PC-9 (cell line): ENCODE measurements at regions not wholly inside any gene's neighbourhood (a gene's known extent, or its start where the extent isn't known, plus 50 kb on each side); places are given as distances from the start of the nearest gene placed in this dataset.
A peak's percentile ranks its signal among the peaks of the same experiment; 100 is the strongest.

Source experiments
- BruUV-seq: library from RNA; stranded (reverse); fragments of 400-500 nt; replicated peaks from 2 replicates; lab custom pipeline; 2021; lab: Mats Ljungman, UMichigan
- CTCF ChIA-PET: fragments of 300-600 bp; sonication (Branson Sonifier 250); formaldehyde crosslinking; loops from one replicate; lab custom pipeline; 2022; ENCODE audit warnings: antibody characterized with exemption; lab: Charles Lee
- POLR2A ChIA-PET: fragments of 300-600 bp; sonication (Branson Sonifier 250); formaldehyde crosslinking; loops from one replicate; lab custom pipeline; 2022; ENCODE audit warnings: antibody characterized with exemption; ENCODE audit not compliant: unreplicated experiment; lab: Charles Lee
- DNase-seq, 2 experiments: peaks; one replicate each; pipeline versions ENCODE4 v3.0.0 to v3.0.0-alpha.2; 2015 to 2022; ENCODE audit warnings: mixed read lengths in 1 of 2
- H2AFZ ChIP-seq: fragments of 200-600 bp; sonication (generic); 2 replicates; pipeline ENCODE4 v1.8.1; 2017; ENCODE audit warnings: antibody characterized with exemption
- H3F3A ChIP-seq: fragments of 200-600 bp; sonication (generic); 2 replicates; pipeline ENCODE4 v1.8.1; 2017; ENCODE audit warnings: antibody characterized with exemption, mild to moderate bottlenecking, low read depth; ENCODE audit not compliant: insufficient read depth
- H3K27ac ChIP-seq: fragments of 200-600 bp; sonication (generic); 2 replicates; pipeline ENCODE4 v1.6.1; 2016; ENCODE audit warnings: mixed run types
- H3K27me3 ChIP-seq: fragments of 200-600 bp; sonication (generic); 2 replicates; pipeline ENCODE4 v1.6.1; 2016; ENCODE audit warnings: low read depth, mixed run types; ENCODE audit not compliant: insufficient read depth
- H3K36me3 ChIP-seq: fragments of 200-600 bp; sonication (generic); 2 replicates; pipeline ENCODE4 v1.6.1; 2016; ENCODE audit warnings: low read depth, mixed run types
- H3K4me1 ChIP-seq: fragments of 200-600 bp; sonication (generic); replicated peaks from 2 replicates; pipeline ENCODE4 v1.6.1; 2016; ENCODE audit warnings: mixed run types; ENCODE audit not compliant: insufficient read depth
- H3K4me2 ChIP-seq: fragments of 200-600 bp; sonication (generic); 2 replicates; pipeline ENCODE4 v1.6.1; 2017; ENCODE audit warnings: mixed run types
- H3K4me3 ChIP-seq: fragments of 200-600 bp; sonication (generic); 2 replicates; pipeline ENCODE4 v1.6.1; 2016; ENCODE audit warnings: mixed run types
- H3K79me2 ChIP-seq: fragments of 200-600 bp; sonication (generic); 2 replicates; pipeline ENCODE4 v1.6.1; 2017; ENCODE audit warnings: low read depth, mixed run types
- H3K9me2 ChIP-seq: fragments of 200-600 bp; sonication (generic); 2 replicates; pipeline ENCODE4 v1.8.1; 2017; ENCODE audit warnings: mild to moderate bottlenecking; ENCODE audit not compliant: insufficient read depth
- H3K9me3 ChIP-seq: fragments of 200-600 bp; sonication (generic); 2 replicates; pipeline ENCODE4 v1.8.1; 2016; ENCODE audit warnings: low read depth; ENCODE audit not compliant: insufficient read depth
- H4K20me1 ChIP-seq: fragments of 200-600 bp; sonication (generic); 2 replicates; pipeline ENCODE4 v1.8.1; 2017; ENCODE audit not compliant: insufficient read depth
- CTCF ChIP-seq: fragments of 200-600 bp; sonication (generic); conservative IDR thresholded peaks from 2 replicates; pipeline ENCODE4 v1.6.1; 2017; ENCODE audit warnings: mixed run types, antibody characterized with exemption, mild to moderate bottlenecking, moderate library complexity
- EZH2 ChIP-seq: fragments of 200-600 bp; sonication (generic); IDR thresholded peaks from 2 replicates; pipeline ENCODE4 v1.8.0; 2017; ENCODE audit warnings: antibody characterized with exemption, low read depth
- intact Hi-C: fragments of 100-400 bp; cut with micrococcal nuclease; formaldehyde crosslinking; loops from one replicate; pipeline ENCODE4 v1.10.0; 2022; ENCODE audit not compliant: unreplicated experiment

- Histone ChIP-seq H3K9me2 (no peaks in the 10 kb centered on the region), H3F3A (peaks cover 20% of the 10 kb centered on the region), H3K79me2 (no peaks in the 10 kb centered on the region), H3K27me3 (no peaks in the 10 kb centered on the region), H2AFZ (peak overlapping the region; percentile 27; the same call in 1 of the 2 replicates), H3K4me1 (peaks cover 48% of the 10 kb centered on the region), H3K4me2 (peak overlapping the region; percentile 62), H3K4me3 (no peak overlapping the region), H3K36me3 (no peaks in the 10 kb centered on the region), H3K9me3 (no peaks in the 10 kb centered on the region; the same call in 1 of the 2 replicates), H4K20me1 (no peaks in the 10 kb centered on the region), H3K27ac (peak overlapping the region; percentile 74)
- POLR2A ChIA-PET, result no interaction called here
- peak in 1 of 2 experiments; percentile 94 for DNase-seq
- CTCF ChIA-PET, result no interaction called here
- no TSS peak for BruUV-seq
- TF ChIP-seq CTCF (no peak), EZH2 (no peak)
- intact Hi-C loops, result no loop called here
These were observed 62.7 kb downstream of the IRX6 start for GRCh38 chr16:55386534-55387296.

DNA sequence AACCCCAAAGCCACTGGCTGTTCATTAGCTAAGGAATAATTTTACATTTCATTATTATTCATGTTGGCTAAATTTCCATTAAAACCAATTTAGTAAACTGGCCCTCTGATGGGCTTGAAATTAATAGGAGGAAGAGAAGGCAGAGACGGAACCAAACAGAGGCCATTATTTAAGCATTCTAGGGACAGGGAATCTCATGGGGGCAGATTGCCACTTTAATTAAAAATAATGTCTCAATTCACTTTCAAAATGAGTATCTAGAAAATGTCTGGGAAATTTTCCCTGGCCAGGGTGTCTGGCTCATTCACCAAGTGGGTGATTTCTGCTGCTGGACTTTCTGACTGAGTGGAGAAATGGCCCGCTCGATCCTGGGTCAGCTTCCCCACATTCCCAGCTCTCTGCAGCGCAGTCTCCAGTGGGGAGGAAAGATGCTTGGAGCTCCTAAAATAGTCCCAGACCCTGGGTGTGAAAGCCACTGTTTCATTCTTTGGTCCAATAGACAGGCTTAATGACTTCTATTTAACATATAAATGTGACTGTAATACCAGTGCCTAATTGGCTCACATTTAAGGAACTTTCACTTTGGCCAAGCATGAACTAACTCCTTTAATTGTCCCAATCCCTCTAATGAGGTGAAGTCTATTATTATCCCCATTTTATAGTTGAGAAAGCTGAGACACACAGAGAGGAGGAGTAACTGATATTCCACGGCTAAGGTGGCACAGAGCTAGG is 64.3 kb downstream of the IRX6 start:
- H3K36me3 ChIP-seq, result no peaks in the 10 kb centered on the region
- CTCF ChIA-PET, result no interaction called here
- H3K27me3 ChIP-seq, result no peaks in the 10 kb centered on the region
- H3K9me2 ChIP-seq, result no peaks in the 10 kb centered on the region
- no peaks in the 10 kb centered on the region for H3K79me2 ChIP-seq
- intact Hi-C loops, result no loop called here
- peaks cover 48% of the 10 kb centered on the region for H3K4me1 ChIP-seq
- TF ChIP-seq EZH2, result no peak
- TF ChIP-seq CTCF, result no peak
- no peak for DNase-seq
- peak overlapping the region; percentile 74 for H3K27ac ChIP-seq
- H3K4me3 ChIP-seq, result no peak overlapping the region
- H4K20me1 ChIP-seq, result no peaks in the 10 kb centered on the region
- no peak overlapping the region for H3K4me2 ChIP-seq
- BruUV-seq, result no TSS peak
- H3F3A ChIP-seq, result peaks cover 20% of the 10 kb centered on the region
- H3K9me3 ChIP-seq, result no peaks in the 10 kb centered on the region; the same call in 1 of the 2 replicates
- POLR2A ChIA-PET, result interaction anchor here (0.6 kb wide), 2 partner anchors 189 to 1839 kb away, joined by 4 to 5 read pairs; no protein-coding TSS in a partner anchor
- no peak overlapping the region for H2AFZ ChIP-seq

DNA sequence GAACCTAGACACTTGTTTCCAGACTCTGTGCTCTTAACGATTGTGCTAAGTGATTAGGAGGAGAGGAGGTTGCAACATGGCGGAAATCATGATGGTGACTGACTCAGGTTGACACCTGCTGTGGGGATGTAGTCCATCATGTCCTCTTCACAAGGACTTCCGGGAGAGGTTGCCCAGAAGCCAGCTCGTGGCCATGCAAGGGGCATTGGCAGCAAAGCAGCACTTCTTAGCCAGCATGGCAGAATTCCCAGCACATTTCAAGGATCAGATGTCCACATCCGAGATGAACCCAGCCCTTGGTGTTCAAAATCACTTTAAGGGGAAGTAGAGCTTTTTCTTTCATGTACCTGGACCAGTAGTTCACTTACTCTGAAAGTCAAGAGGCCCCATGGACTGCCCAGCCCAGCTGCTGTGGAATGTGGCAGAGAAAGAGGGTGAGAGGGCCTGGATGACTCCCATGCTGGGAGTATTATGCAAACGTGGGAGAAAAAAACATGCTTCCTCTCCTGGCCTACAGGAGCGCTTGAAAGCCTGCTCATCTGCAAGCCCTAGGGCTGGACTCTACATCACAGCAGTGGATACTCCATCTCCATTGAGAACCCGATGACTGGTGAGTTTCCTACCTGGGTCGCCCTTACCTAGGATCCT is 65.5 kb downstream of the IRX6 start:
- Histone ChIP-seq H3K9me2 (no peaks in the 10 kb centered on the region), H3K4me3 (no peak overlapping the region), H3K27me3 (no peaks in the 10 kb centered on the region), H3K4me2 (peak overlapping the region; percentile 50), H4K20me1 (no peaks in the 10 kb centered on the region), H3K27ac (peak overlapping the region; percentile 57), H2AFZ (no peak overlapping the region), H3K9me3 (no peaks in the 10 kb centered on the region; the same call in 1 of the 2 replicates), H3F3A (peaks cover 20% of the 10 kb centered on the region), H3K36me3 (no peaks in the 10 kb centered on the region), H3K79me2 (no peaks in the 10 kb centered on the region), H3K4me1 (peaks cover 48% of the 10 kb centered on the region)
- no TSS peak for BruUV-seq
- DNase-seq, result peak in 1 of 2 experiments; percentile 73
- CTCF ChIA-PET, result no interaction called here
- TF ChIP-seq CTCF (no peak), EZH2 (no peak)
- intact Hi-C loops, result no loop called here
- POLR2A ChIA-PET, result no interaction called here
